ENCODE measurements at regions not wholly inside any gene's neighbourhood (a gene's known extent, or its start where the extent isn't known, plus 50 kb on each side); places are given as distances from the start of the nearest gene placed in this dataset.
"Not testable (repeated sequence)": the region's sequence is repeated elsewhere in the genome, so short reads cannot be mapped to it uniquely, and the experiment has no call there.

- H3K4me3 Mint-ChIP-seq = no peak overlapping the region
- no peaks in the 10 kb centered on the region for H3K36me3 Mint-ChIP-seq (ENCODE audit: insufficient read depth)
- no peaks in the 10 kb centered on the region for H3K4me1 Mint-ChIP-seq
- no peaks in the 10 kb centered on the region for H3K27me3 Mint-ChIP-seq
- ATAC-seq (replicated peaks; ENCODE audit: extremely low read depth, poor library complexity, severe bottlenecking) (no peak), DNase-seq (ENCODE audit: low spot score in 2 of 2) (no peak)
- peaks cover 19% of the 10 kb centered on the region for H3K9me3 Mint-ChIP-seq
- no peak overlapping the region for H3K27ac Mint-ChIP-seq (ENCODE audit: low read depth)
These were observed 838.2 kb upstream of the POM121L12 start for GRCh38 chr7:52197221-52197620.

- Mint-ChIP-seq H3K9me3 (peaks cover 19% of the 10 kb centered on the region), H3K4me3 (no peak overlapping the region), H3K4me1 (no peaks in the 10 kb centered on the region), H3K27ac (ENCODE audit: low read depth) (no peak overlapping the region), H3K36me3 (ENCODE audit: insufficient read depth) (no peaks in the 10 kb centered on the region), H3K27me3 (no peaks in the 10 kb centered on the region)
- no peak for ATAC-seq (replicated peaks; ENCODE audit: extremely low read depth, poor library complexity, severe bottlenecking)
- DNase-seq (ENCODE audit: low spot score in 2 of 2) = no peak
These were observed 839.8 kb upstream of the POM121L12 start for GRCh38 chr7:52195664-52196063.

- Mint-ChIP-seq H3K36me3 (ENCODE audit: insufficient read depth) (no peaks in the 10 kb centered on the region), H3K27me3 (no peaks in the 10 kb centered on the region), H3K4me3 (no peak overlapping the region), H3K9me3 (peaks cover 15% of the 10 kb centered on the region), H3K27ac (ENCODE audit: low read depth) (no peak overlapping the region), H3K4me1 (no peaks in the 10 kb centered on the region)
- DNase-seq (ENCODE audit: low spot score in 2 of 2) (no peak), ATAC-seq (replicated peaks; ENCODE audit: extremely low read depth, poor library complexity, severe bottlenecking) (no peak)
These were observed 846.2 kb upstream of the POM121L12 start for GRCh38 chr7:52189153-52189778.

- no peak overlapping the region for H3K4me3 Mint-ChIP-seq
- H3K36me3 Mint-ChIP-seq (ENCODE audit: insufficient read depth) = no peaks in the 10 kb centered on the region
- no peak for DNase-seq (ENCODE audit: low spot score in 2 of 2)
- H3K9me3 Mint-ChIP-seq = peaks cover 21% of the 10 kb centered on the region
- H3K4me1 Mint-ChIP-seq = no peaks in the 10 kb centered on the region
- no peak overlapping the region for H3K27ac Mint-ChIP-seq (ENCODE audit: low read depth)
- no peaks in the 10 kb centered on the region for H3K27me3 Mint-ChIP-seq
- ATAC-seq (replicated peaks; ENCODE audit: extremely low read depth, poor library complexity, severe bottlenecking) = no peak
These were observed 851.3 kb upstream of the POM121L12 start for GRCh38 chr7:52184006-52184703.

- ATAC-seq (replicated peaks; ENCODE audit: extremely low read depth, poor library complexity, severe bottlenecking) (no peak), DNase-seq (ENCODE audit: low spot score in 2 of 2) (no peak)
- Mint-ChIP-seq H3K27me3 (no peaks in the 10 kb centered on the region), H3K36me3 (ENCODE audit: insufficient read depth) (no peaks in the 10 kb centered on the region), H3K27ac (ENCODE audit: low read depth) (no peak overlapping the region), H3K9me3 (peaks cover 30% of the 10 kb centered on the region), H3K4me3 (no peak overlapping the region), H3K4me1 (no peaks in the 10 kb centered on the region)
These were observed 855.5 kb upstream of the POM121L12 start for GRCh38 chr7:52179934-52180333.

GRCh38 chr7:52168085-52168484, 851.5 kb upstream of the COBL start:
- H3K4me3 Mint-ChIP-seq = no peak overlapping the region
- peaks cover 4% of the 10 kb centered on the region for H3K9me3 Mint-ChIP-seq
- ATAC-seq (replicated peaks; ENCODE audit: extremely low read depth, poor library complexity, severe bottlenecking) (no peak), DNase-seq (ENCODE audit: low spot score in 2 of 2) (no peak)
- H3K36me3 Mint-ChIP-seq (ENCODE audit: insufficient read depth) = no peaks in the 10 kb centered on the region
- no peaks in the 10 kb centered on the region for H3K27me3 Mint-ChIP-seq
- no peaks in the 10 kb centered on the region for H3K4me1 Mint-ChIP-seq
- H3K27ac Mint-ChIP-seq (ENCODE audit: low read depth) = no peak overlapping the region

- ATAC-seq (replicated peaks; ENCODE audit: extremely low read depth, poor library complexity, severe bottlenecking) = no peak
- H3K27ac Mint-ChIP-seq (ENCODE audit: low read depth) = no peak overlapping the region
- no peak overlapping the region for H3K4me3 Mint-ChIP-seq
- H3K9me3 Mint-ChIP-seq = peaks cover 3% of the 10 kb centered on the region
- H3K27me3 Mint-ChIP-seq = no peaks in the 10 kb centered on the region
- H3K4me1 Mint-ChIP-seq = no peaks in the 10 kb centered on the region
- DNase-seq (ENCODE audit: low spot score in 2 of 2) = no peak
- no peaks in the 10 kb centered on the region for H3K36me3 Mint-ChIP-seq (ENCODE audit: insufficient read depth)
These were observed 846.7 kb upstream of the COBL start for GRCh38 chr7:52163311-52163710.

GRCh38 chr7:52161483-52161882, 844.9 kb upstream of the COBL start:
- H3K27ac Mint-ChIP-seq (ENCODE audit: low read depth) = no peak overlapping the region

GRCh38 chr7:52159421-52159820, 842.8 kb upstream of the COBL start:
- not testable (repeated sequence) for H3K9me3 Mint-ChIP-seq, H3K4me1 Mint-ChIP-seq, H3K27me3 Mint-ChIP-seq

More at GRCh38 chr7:52161483-52161882, 844.9 kb upstream of the COBL start:
- DNase-seq (ENCODE audit: low spot score in 2 of 2) (no peak), ATAC-seq (replicated peaks; ENCODE audit: extremely low read depth, poor library complexity, severe bottlenecking) (no peak)
- H3K27me3 Mint-ChIP-seq = no peaks in the 10 kb centered on the region
- H3K4me1 Mint-ChIP-seq = no peaks in the 10 kb centered on the region
- H3K36me3 Mint-ChIP-seq (ENCODE audit: insufficient read depth) = no peaks in the 10 kb centered on the region
- H3K4me3 Mint-ChIP-seq = no peak overlapping the region
- peaks cover 9% of the 10 kb centered on the region for H3K9me3 Mint-ChIP-seq

GRCh38 chr7:52154382-52154781, 837.8 kb upstream of the COBL start:
- Mint-ChIP-seq H3K36me3 (ENCODE audit: insufficient read depth) (no peaks in the 10 kb centered on the region), H3K27me3 (no peaks in the 10 kb centered on the region), H3K4me1 (no peaks in the 10 kb centered on the region), H3K27ac (ENCODE audit: low read depth) (no peak overlapping the region), H3K9me3 (peaks cover 9% of the 10 kb centered on the region), H3K4me3 (no peak overlapping the region)
- DNase-seq (ENCODE audit: low spot score in 2 of 2) = no peak
- ATAC-seq (replicated peaks; ENCODE audit: extremely low read depth, poor library complexity, severe bottlenecking) = no peak

More at GRCh38 chr7:52159421-52159820, 842.8 kb upstream of the COBL start:
- not testable (repeated sequence) for H3K36me3 Mint-ChIP-seq (ENCODE audit: insufficient read depth); H3K4me3 Mint-ChIP-seq; DNase-seq (ENCODE audit: low spot score in 2 of 2); H3K27ac Mint-ChIP-seq (ENCODE audit: low read depth); ATAC-seq (replicated peaks; ENCODE audit: extremely low read depth, poor library complexity, severe bottlenecking)

GRCh38 chr7:52151559-52151958, 835.0 kb upstream of the COBL start:
- Mint-ChIP-seq H3K36me3 (ENCODE audit: insufficient read depth) (no peaks in the 10 kb centered on the region), H3K27me3 (no peaks in the 10 kb centered on the region), H3K27ac (ENCODE audit: low read depth) (no peak overlapping the region), H3K4me1 (no peaks in the 10 kb centered on the region), H3K4me3 (no peak overlapping the region), H3K9me3 (peaks cover 3% of the 10 kb centered on the region)
- no peak for ATAC-seq (replicated peaks; ENCODE audit: extremely low read depth, poor library complexity, severe bottlenecking)
- no peak for DNase-seq (ENCODE audit: low spot score in 2 of 2)

GRCh38 chr7:52150952-52151351, 834.3 kb upstream of the COBL start:
- H3K27me3 Mint-ChIP-seq = no peaks in the 10 kb centered on the region
- no peak for DNase-seq (ENCODE audit: low spot score in 2 of 2)
- H3K27ac Mint-ChIP-seq (ENCODE audit: low read depth) = no peak overlapping the region
- H3K9me3 Mint-ChIP-seq = peaks cover 3% of the 10 kb centered on the region
- ATAC-seq (replicated peaks; ENCODE audit: extremely low read depth, poor library complexity, severe bottlenecking) = no peak
- no peaks in the 10 kb centered on the region for H3K4me1 Mint-ChIP-seq
- H3K36me3 Mint-ChIP-seq (ENCODE audit: insufficient read depth) = no peaks in the 10 kb centered on the region
- no peak overlapping the region for H3K4me3 Mint-ChIP-seq

GRCh38 chr7:52146871-52147634, 830.4 kb upstream of the COBL start:
- Mint-ChIP-seq H3K27me3 (no peaks in the 10 kb centered on the region), H3K27ac (ENCODE audit: low read depth) (no peak overlapping the region), H3K36me3 (ENCODE audit: insufficient read depth) (no peaks in the 10 kb centered on the region), H3K4me1 (no peaks in the 10 kb centered on the region), H3K9me3 (peaks cover 9% of the 10 kb centered on the region), H3K4me3 (no peak overlapping the region)
- no peak for ATAC-seq (replicated peaks; ENCODE audit: extremely low read depth, poor library complexity, severe bottlenecking)
- DNase-seq (ENCODE audit: low spot score in 2 of 2) = no peak

Data from central memory CD8-positive, alpha-beta T cell (primary cell).